Panc1 (cell line): ENCODE measurements at regions not wholly inside any gene's neighbourhood (a gene's known extent, or its start where the extent isn't known, plus 50 kb on each side); places are given as distances from the start of the nearest gene placed in this dataset.

Experiments used
- POLR2AphosphoS5 ChIP-seq: IDR thresholded peaks from 2 replicates; pipeline ENCODE4 v1.6.1; 2012; ENCODE audit warnings: mild to moderate bottlenecking, low read depth, low read length, moderate library complexity
- TF ChIP-seq, protein P1 (sequence below), 2 experiments: IDR thresholded peaks; 2 replicates each; pipeline ENCODE4 v1.6.1; 2011 to 2012; ENCODE audit warnings: low read depth in 2 of 2, control low read depth in 1 of 2, low read length in 1 of 2, mild to moderate bottlenecking in 1 of 2, moderate library complexity in 1 of 2; ENCODE audit not compliant: insufficient read depth in 1 of 2
- TF ChIP-seq, protein P2 (sequence below): fragments of 450-650 bp; IDR thresholded peaks from 2 replicates; pipeline ENCODE4 v1.5.1; 2017; ENCODE audit warnings: mild to moderate bottlenecking

DNA sequence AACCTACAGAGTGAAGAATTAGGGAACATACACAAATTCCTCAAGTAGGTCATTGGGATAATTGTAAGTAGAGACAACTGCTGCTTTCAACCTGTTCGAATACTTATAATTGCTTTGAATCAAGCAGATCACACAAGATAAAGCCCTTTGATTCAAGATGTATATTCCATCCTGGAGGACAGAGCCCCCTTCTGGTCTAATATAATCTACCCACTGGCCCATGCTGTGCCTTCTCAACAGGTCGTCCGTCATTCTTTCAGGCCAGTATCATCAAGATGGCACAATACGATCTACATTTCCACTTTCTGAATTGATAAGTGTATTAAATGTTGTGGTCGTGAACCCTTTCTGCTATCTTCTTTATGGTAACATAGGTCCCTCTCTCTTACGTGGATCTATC is 387.0 kb upstream of the CDH19 start:
- TF ChIP-seq, protein P1, sequence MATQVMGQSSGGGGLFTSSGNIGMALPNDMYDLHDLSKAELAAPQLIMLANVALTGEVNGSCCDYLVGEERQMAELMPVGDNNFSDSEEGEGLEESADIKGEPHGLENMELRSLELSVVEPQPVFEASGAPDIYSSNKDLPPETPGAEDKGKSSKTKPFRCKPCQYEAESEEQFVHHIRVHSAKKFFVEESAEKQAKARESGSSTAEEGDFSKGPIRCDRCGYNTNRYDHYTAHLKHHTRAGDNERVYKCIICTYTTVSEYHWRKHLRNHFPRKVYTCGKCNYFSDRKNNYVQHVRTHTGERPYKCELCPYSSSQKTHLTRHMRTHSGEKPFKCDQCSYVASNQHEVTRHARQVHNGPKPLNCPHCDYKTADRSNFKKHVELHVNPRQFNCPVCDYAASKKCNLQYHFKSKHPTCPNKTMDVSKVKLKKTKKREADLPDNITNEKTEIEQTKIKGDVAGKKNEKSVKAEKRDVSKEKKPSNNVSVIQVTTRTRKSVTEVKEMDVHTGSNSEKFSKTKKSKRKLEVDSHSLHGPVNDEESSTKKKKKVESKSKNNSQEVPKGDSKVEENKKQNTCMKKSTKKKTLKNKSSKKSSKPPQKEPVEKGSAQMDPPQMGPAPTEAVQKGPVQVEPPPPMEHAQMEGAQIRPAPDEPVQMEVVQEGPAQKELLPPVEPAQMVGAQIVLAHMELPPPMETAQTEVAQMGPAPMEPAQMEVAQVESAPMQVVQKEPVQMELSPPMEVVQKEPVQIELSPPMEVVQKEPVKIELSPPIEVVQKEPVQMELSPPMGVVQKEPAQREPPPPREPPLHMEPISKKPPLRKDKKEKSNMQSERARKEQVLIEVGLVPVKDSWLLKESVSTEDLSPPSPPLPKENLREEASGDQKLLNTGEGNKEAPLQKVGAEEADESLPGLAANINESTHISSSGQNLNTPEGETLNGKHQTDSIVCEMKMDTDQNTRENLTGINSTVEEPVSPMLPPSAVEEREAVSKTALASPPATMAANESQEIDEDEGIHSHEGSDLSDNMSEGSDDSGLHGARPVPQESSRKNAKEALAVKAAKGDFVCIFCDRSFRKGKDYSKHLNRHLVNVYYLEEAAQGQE (IDR thresholded peaks at IDR 0.05; ENCODE audit: insufficient read depth in 1 of 2, low read depth in 2 of 2, low read length in 1 of 2): no peak
- TF ChIP-seq, protein P2, sequence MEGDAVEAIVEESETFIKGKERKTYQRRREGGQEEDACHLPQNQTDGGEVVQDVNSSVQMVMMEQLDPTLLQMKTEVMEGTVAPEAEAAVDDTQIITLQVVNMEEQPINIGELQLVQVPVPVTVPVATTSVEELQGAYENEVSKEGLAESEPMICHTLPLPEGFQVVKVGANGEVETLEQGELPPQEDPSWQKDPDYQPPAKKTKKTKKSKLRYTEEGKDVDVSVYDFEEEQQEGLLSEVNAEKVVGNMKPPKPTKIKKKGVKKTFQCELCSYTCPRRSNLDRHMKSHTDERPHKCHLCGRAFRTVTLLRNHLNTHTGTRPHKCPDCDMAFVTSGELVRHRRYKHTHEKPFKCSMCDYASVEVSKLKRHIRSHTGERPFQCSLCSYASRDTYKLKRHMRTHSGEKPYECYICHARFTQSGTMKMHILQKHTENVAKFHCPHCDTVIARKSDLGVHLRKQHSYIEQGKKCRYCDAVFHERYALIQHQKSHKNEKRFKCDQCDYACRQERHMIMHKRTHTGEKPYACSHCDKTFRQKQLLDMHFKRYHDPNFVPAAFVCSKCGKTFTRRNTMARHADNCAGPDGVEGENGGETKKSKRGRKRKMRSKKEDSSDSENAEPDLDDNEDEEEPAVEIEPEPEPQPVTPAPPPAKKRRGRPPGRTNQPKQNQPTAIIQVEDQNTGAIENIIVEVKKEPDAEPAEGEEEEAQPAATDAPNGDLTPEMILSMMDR: no peak
- no peak for TF ChIP-seq POLR2AphosphoS5
